BJ (cell line): ENCODE measurements at regions not wholly inside any gene's neighbourhood (a gene's known extent, or its start where the extent isn't known, plus 50 kb on each side); places are given as distances from the start of the nearest gene placed in this dataset.
"Not testable (repeated sequence)": the region's sequence is repeated elsewhere in the genome, so short reads cannot be mapped to it uniquely, and the experiment has no call there.

Source experiments
- CTCF ChIA-PET: fragments of 350-600 bp; formaldehyde crosslinking; extraction: SDS; loops from one replicate; lab custom pipeline; 2021; ENCODE audit warnings: antibody characterized with exemption, inconsistent platforms; lab: Yijun Ruan, JAX
- POLR2A ChIA-PET: fragments of 300-600 bp; sonication (Branson Sonifier 250); formaldehyde crosslinking; extraction: SDS; loops from one replicate; lab custom pipeline; 2021; ENCODE audit warnings: antibody characterized with exemption; lab: Charles Lee
- DNase-seq: peaks from one replicate; pipeline ENCODE4 v3.0.0-alpha.2; 2011; ENCODE audit warnings: low read depth
- H3K27me3 ChIP-seq: 2 replicates; pipeline ENCODE4 v1.6.0; 2011; ENCODE audit warnings: low read length; ENCODE audit not compliant: control insufficient read depth, insufficient read depth
- H3K36me3 ChIP-seq: 2 replicates; pipeline ENCODE4 v1.5.1; 2011; ENCODE audit warnings: low read length; ENCODE audit not compliant: control insufficient read depth, insufficient read depth
- H3K4me3 ChIP-seq: 2 replicates; pipeline ENCODE4 v1.5.1; 2011; ENCODE audit warnings: low read depth, mild to moderate bottlenecking, control low read depth, low read length
- TF ChIP-seq, protein P1 (sequence below): IDR thresholded peaks from 2 replicates; pipeline ENCODE4 v1.5.1; 2011; ENCODE audit warnings: low read depth, mild to moderate bottlenecking, control low read depth, inconsistent platforms, low read length, moderate library complexity; ENCODE audit not compliant: insufficient read depth

DNA sequence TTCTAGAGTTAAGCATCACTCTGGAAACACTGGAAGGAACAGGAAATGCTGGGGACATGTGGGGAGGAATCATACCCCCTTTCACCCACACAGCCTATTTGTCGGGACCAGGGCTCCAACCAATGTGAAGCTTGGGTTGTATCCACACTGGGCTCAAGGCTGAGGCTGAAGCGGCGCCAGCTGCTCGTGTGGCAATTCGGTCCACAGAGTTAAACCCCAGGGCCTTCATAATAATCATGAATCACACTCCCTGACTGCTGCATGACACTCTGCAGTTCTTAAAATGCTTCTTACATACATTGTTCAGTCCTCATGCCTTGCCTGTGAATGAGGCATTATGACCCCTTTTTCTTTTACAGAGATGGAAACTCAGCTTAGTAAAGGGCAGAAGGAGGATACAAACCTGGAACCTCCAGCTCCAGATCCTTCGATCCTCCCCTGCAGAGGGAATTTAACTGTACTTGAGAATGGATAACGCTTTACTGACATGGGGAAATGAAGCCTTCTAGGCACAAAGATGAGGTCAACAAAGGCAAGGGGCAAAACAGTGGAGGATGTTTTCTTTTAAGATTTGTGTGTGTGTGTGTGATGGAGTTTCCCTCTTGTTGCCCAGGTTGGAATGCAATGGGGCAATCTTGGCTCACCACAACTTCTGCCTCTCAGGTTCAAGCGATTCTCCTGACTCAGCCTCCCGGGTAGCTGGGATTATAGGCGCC, 72.7 kb downstream of the SOX9 start:
- POLR2A ChIA-PET: no interaction called here
- H3K4me3 ChIP-seq: no peak overlapping the region
- TF ChIP-seq, protein P1, sequence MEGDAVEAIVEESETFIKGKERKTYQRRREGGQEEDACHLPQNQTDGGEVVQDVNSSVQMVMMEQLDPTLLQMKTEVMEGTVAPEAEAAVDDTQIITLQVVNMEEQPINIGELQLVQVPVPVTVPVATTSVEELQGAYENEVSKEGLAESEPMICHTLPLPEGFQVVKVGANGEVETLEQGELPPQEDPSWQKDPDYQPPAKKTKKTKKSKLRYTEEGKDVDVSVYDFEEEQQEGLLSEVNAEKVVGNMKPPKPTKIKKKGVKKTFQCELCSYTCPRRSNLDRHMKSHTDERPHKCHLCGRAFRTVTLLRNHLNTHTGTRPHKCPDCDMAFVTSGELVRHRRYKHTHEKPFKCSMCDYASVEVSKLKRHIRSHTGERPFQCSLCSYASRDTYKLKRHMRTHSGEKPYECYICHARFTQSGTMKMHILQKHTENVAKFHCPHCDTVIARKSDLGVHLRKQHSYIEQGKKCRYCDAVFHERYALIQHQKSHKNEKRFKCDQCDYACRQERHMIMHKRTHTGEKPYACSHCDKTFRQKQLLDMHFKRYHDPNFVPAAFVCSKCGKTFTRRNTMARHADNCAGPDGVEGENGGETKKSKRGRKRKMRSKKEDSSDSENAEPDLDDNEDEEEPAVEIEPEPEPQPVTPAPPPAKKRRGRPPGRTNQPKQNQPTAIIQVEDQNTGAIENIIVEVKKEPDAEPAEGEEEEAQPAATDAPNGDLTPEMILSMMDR: no peak
- no peak for DNase-seq
- H3K36me3 ChIP-seq: no peaks in the 10 kb centered on the region
- CTCF ChIA-PET: interaction anchor here (1.4 kb wide), 1 partner anchor 14 kb away, joined by 3 read pairs; no protein-coding TSS in a partner anchor
- no peaks in the 10 kb centered on the region for H3K27me3 ChIP-seq

DNA sequence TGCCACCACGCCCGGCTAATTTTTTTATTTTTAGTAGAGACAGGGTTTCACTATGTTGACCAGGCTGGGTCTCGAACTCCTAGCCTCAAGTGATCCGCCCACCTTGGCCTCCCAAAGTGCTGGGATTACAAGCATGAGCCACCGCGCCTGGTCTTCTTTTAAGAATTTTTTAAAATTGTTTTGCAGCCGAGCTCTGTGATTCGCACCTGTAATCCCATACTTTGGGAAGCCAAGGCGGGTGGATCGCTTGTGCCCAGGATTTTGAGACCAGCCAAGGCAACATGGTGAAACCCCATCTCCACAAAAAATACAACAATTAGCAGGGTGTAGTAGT, 73.3 kb downstream of the SOX9 start:
- POLR2A ChIA-PET, H3K27me3 ChIP-seq, H3K4me3 ChIP-seq, H3K36me3 ChIP-seq, DNase-seq: not testable (repeated sequence)
- CTCF ChIA-PET: interaction anchor here (1.4 kb wide), 1 partner anchor 13 kb away, joined by 3 read pairs; no protein-coding TSS in a partner anchor

DNA sequence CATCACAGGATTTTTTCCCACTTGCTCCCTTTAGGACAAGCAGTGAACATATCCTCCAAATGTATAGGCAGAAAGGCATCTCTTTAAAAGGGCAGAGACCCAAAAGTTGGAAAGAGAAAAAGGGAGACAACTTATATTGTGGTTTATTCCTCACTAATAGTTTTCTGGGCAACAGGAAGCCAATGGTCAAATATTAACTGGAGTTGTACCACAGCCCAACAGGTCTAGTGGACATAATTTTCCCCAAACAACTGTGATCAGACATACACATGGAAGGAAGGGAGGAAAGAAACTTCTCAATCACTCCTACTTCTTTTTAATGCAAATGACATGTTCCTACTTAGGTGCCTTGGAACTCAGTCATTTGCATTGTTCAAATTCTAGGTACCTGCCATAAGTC, 78.4 kb downstream of the SOX9 start:
- TF ChIP-seq, protein P1: no peak
- POLR2A ChIA-PET: no interaction called here
- CTCF ChIA-PET: interaction anchor here (1.1 kb wide), 1 partner anchor 1432 kb away, joined by 3 read pairs; no protein-coding TSS in a partner anchor
- DNase-seq: no peak
- Histone ChIP-seq H3K36me3 (no peaks in the 10 kb centered on the region), H3K4me3 (no peak overlapping the region), H3K27me3 (peaks cover 1% of the 10 kb centered on the region; the same call in 1 of the 2 replicates)

DNA sequence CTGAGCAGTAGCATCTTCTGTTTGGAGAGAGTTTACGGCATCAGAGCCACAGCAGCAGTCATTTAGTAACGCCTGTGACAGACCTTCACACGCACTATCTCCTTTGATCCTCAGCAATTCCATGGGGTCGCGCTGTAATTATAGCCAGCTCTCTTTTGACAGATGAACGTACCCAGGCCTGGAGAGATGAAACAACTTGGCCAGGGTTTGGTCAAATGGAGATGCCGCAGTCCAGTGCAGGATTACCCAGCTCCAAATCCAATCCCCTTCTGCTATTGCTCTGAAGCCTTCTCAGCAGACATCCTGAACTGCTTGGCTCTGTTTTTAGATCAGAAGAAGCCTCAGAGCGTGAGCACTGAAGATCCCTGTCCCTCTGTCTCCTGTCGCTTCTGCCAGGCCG, 83.9 kb downstream of the SOX9 start:
- TF ChIP-seq, protein P1: no peak
- ChIA-PET POLR2A (no interaction called here), CTCF (no interaction called here)
- Histone ChIP-seq H3K36me3 (no peaks in the 10 kb centered on the region), H3K27me3 (peaks cover 9% of the 10 kb centered on the region), H3K4me3 (no peak overlapping the region)
- no peak for DNase-seq

DNA sequence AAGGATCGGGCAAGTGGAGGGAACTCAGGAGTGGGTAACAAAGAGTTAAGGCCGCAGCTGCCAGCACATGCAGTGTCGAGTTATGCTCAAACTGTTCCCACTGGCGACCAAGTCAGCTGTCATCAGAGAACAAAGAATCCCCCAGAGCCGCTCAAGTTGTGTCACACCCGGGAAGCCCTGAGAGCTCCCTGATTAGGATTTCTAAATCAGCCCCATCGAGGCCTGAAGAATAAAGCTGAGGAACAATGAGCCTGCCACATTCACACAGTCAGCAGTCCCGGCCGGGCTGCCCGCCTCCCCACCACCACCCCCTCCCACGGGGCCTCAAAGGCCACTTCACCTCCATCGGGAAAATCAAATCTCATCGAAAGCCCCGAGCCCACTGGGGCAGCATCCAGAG, 84.5 kb downstream of the SOX9 start:
- no peaks in the 10 kb centered on the region for H3K36me3 ChIP-seq
- ChIA-PET CTCF (no interaction called here), POLR2A (no interaction called here)
- H3K27me3 ChIP-seq: peaks cover 9% of the 10 kb centered on the region
- no peak overlapping the region for H3K4me3 ChIP-seq
- no peak for DNase-seq
- TF ChIP-seq, protein P1: no peak

GRCh38 chr17:72205822-72206221, 85.0 kb downstream of the SOX9 start:
- TF ChIP-seq, protein P1: no peak
- H3K36me3 ChIP-seq: no peaks in the 10 kb centered on the region
- DNase-seq: no peak
- H3K27me3 ChIP-seq: peaks cover 9% of the 10 kb centered on the region
- ChIA-PET CTCF (no interaction called here), POLR2A (no interaction called here)
- no peak overlapping the region for H3K4me3 ChIP-seq
